Vagina (tissue), 2 donors: ENCODE measurements at regions not wholly inside any gene's neighbourhood (a gene's known extent, or its start where the extent isn't known, plus 50 kb on each side); places are given as distances from the start of the nearest gene placed in this dataset.

Experiments
- CTCF ChIP-seq, 3 experiments: fragments of 450-650 bp in 2 of 3; fragments of 200-600 bp in 1 of 3; sonication (generic) in 1 of 3; IDR thresholded peaks; one replicate each; pipeline ENCODE4 v1.5.1; 2017 to 2019; ENCODE audit warnings: antibody characterized with exemption in 3 of 3, mild to moderate bottlenecking in 2 of 3, moderate library complexity in 2 of 3
- POLR2AphosphoS5 ChIP-seq, 2 donors: sonication (generic); formaldehyde crosslinking; IDR thresholded peaks; one replicate each; pipeline ENCODE4 v1.9.0; 2017; ENCODE audit warnings: antibody characterized with exemption in 2 of 2, mild to moderate bottlenecking in 2 of 2, low read depth in 1 of 2; ENCODE audit not compliant: insufficient read depth in 1 of 2

GRCh38 chr15:88323976-88324740, 67.6 kb upstream of the NTRK3 start:
- TF ChIP-seq CTCF (IDR thresholded peaks at IDR 0.05) (no peak), POLR2AphosphoS5 (IDR thresholded peaks at IDR 0.05; ENCODE audit: insufficient read depth in 1 of 2, low read depth in 1 of 2) (no peak)
